ENCODE measurements at regions not wholly inside any gene's neighbourhood (a gene's known extent, or its start where the extent isn't known, plus 50 kb on each side); places are given as distances from the start of the nearest gene placed in this dataset.

DNA sequence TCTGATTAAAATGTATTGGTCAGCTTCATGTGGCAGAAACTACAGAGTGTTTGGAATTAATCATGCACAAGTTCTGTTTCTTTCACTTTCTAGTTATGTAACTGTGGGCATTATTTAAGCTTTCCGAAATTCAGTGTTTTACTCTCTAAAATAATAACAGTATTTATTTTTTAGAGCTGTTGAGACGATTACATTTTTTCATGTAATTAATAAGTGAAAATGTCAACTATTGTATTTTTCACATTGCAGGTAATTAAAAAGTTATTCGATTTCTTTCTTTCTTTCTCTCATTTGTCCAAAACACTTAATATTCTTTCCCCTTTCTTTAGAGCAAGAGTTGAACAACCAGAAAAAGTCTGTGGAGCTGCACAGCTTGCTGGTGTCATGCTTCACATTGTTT lies 559.4 kb upstream of the PCDH20 start:
- no peak for TF ChIP-seq POLR2AphosphoS5 (IDR thresholded peaks at IDR 0.05)
- TF ChIP-seq, protein P1, sequence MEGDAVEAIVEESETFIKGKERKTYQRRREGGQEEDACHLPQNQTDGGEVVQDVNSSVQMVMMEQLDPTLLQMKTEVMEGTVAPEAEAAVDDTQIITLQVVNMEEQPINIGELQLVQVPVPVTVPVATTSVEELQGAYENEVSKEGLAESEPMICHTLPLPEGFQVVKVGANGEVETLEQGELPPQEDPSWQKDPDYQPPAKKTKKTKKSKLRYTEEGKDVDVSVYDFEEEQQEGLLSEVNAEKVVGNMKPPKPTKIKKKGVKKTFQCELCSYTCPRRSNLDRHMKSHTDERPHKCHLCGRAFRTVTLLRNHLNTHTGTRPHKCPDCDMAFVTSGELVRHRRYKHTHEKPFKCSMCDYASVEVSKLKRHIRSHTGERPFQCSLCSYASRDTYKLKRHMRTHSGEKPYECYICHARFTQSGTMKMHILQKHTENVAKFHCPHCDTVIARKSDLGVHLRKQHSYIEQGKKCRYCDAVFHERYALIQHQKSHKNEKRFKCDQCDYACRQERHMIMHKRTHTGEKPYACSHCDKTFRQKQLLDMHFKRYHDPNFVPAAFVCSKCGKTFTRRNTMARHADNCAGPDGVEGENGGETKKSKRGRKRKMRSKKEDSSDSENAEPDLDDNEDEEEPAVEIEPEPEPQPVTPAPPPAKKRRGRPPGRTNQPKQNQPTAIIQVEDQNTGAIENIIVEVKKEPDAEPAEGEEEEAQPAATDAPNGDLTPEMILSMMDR (IDR thresholded peaks at IDR 0.05): no peak

Data from esophagus muscularis mucosa (tissue), 3 donors.